RWPE1 (cell line): ENCODE measurements at regions not wholly inside any gene's neighbourhood (a gene's known extent, or its start where the extent isn't known, plus 50 kb on each side); places are given as distances from the start of the nearest gene placed in this dataset.

Experiments used
- CTCF ChIA-PET: fragments of 350-600 bp; sonication (Branson Sonifier 250); formaldehyde crosslinking; extraction: SDS; loops from one replicate; lab custom pipeline; 2021; lab: Yijun Ruan, JAX
- POLR2A ChIA-PET: fragments of 400-600 bp; formaldehyde crosslinking; extraction: SDS; loops from one replicate; lab custom pipeline; 2020; ENCODE audit warnings: antibody characterized with exemption; ENCODE audit not compliant: low non-redundant PET; lab: Yijun Ruan, JAX
- DNase-seq: peaks from one replicate; pipeline ENCODE4 v3.0.0; 2012; ENCODE audit warnings: low spot score
- H3K27ac ChIP-seq: fragments of 450-650 bp; 2 replicates; pipeline ENCODE4 v1.5.1; 2017
- CTCF ChIP-seq: fragments of 450-650 bp; conservative IDR thresholded peaks from 2 replicates; pipeline ENCODE4 v1.5.1; 2017; ENCODE audit warnings: low read depth, mild to moderate bottlenecking

- CTCF ChIA-PET, result interaction anchor here (0.6 kb wide), 1 partner anchor 389 kb away, joined by 4 read pairs; no protein-coding TSS in a partner anchor
These were observed 450.6 kb downstream of the TUSC7 start for GRCh38 chr3:117160176-117160575.

GRCh38 chr3:117161816-117162215 lies 452.2 kb downstream of the TUSC7 start:
- H3K27ac ChIP-seq, result no peak overlapping the region
- DNase-seq, result no peak
- ChIA-PET POLR2A (no interaction called here), CTCF (no interaction called here)
- no peak for TF ChIP-seq CTCF

More at GRCh38 chr3:117160176-117160575, 450.6 kb downstream of the TUSC7 start:
- POLR2A ChIA-PET, result no interaction called here
- H3K27ac ChIP-seq, result no peak overlapping the region
- no peak for TF ChIP-seq CTCF
- DNase-seq, result no peak

GRCh38 chr3:117165176-117165575 lies 455.6 kb downstream of the TUSC7 start:
- DNase-seq, result no peak
- no peak overlapping the region for H3K27ac ChIP-seq
- ChIA-PET CTCF (interaction anchor here (0.7 kb wide), 1 partner anchor 12 kb away, joined by 3 read pairs; no protein-coding TSS in a partner anchor), POLR2A (no interaction called here)
- no peak for TF ChIP-seq CTCF

GRCh38 chr3:117165601-117166051 lies 456.0 kb downstream of the TUSC7 start:
- TF ChIP-seq CTCF, result no peak
- no peak overlapping the region for H3K27ac ChIP-seq
- ChIA-PET POLR2A (no interaction called here), CTCF (interaction anchor here (0.7 kb wide), 1 partner anchor 12 kb away, joined by 3 read pairs; no protein-coding TSS in a partner anchor)
- peak; percentile 9 for DNase-seq

- POLR2A ChIA-PET, result no interaction called here
- CTCF ChIA-PET, result no interaction called here
- no peak for DNase-seq
- no peak overlapping the region for H3K27ac ChIP-seq
- no peak for TF ChIP-seq CTCF
These were observed 459.3 kb downstream of the TUSC7 start for GRCh38 chr3:117168896-117169295.

GRCh38 chr3:117170094-117170493 lies 460.5 kb downstream of the TUSC7 start:
- ChIA-PET CTCF (no interaction called here), POLR2A (no interaction called here)
- TF ChIP-seq CTCF, result no peak
- no peak overlapping the region for H3K27ac ChIP-seq
- DNase-seq, result no peak
